ENCODE measurements at regions not wholly inside any gene's neighbourhood (a gene's known extent, or its start where the extent isn't known, plus 50 kb on each side); places are given as distances from the start of the nearest gene placed in this dataset.

DNA sequence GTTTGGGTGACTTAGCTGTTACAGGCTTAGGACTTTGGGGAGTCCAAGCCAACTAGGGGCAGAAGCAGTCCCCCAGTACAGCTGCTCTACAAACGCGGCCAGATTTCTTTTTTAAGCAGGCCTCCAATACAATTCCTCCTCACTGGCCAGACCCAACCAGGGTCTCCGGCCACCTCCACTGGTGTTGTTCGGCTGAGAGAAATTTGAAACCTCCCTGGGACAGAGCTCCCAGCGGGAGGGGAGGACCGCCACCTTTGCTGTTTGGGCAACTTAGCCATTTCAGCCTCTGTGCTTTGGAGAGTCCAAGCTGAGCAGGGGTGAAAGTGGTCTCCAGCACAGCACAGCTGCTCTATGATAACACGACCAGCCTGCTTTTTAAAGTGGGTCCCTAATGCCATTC is 59.4 kb upstream of the KHDRBS2 start:
- no peak for TF ChIP-seq CEBPB (IDR thresholded peaks at IDR 0.05)
- TF ChIP-seq, protein P1, sequence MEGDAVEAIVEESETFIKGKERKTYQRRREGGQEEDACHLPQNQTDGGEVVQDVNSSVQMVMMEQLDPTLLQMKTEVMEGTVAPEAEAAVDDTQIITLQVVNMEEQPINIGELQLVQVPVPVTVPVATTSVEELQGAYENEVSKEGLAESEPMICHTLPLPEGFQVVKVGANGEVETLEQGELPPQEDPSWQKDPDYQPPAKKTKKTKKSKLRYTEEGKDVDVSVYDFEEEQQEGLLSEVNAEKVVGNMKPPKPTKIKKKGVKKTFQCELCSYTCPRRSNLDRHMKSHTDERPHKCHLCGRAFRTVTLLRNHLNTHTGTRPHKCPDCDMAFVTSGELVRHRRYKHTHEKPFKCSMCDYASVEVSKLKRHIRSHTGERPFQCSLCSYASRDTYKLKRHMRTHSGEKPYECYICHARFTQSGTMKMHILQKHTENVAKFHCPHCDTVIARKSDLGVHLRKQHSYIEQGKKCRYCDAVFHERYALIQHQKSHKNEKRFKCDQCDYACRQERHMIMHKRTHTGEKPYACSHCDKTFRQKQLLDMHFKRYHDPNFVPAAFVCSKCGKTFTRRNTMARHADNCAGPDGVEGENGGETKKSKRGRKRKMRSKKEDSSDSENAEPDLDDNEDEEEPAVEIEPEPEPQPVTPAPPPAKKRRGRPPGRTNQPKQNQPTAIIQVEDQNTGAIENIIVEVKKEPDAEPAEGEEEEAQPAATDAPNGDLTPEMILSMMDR (IDR thresholded peaks at IDR 0.05), result no peak
- no peak for TF ChIP-seq ZFP36 (IDR thresholded peaks at IDR 0.05; ENCODE audit: borderline replicate concordance, partially characterized antibody)
- no peak for TF ChIP-seq RAD21 (conservative IDR thresholded peaks at IDR 0.05 in 1 of 2, IDR thresholded peaks at IDR 0.05 in 1 of 2)
